ENCODE measurements at regions not wholly inside any gene's neighbourhood (a gene's known extent, or its start where the extent isn't known, plus 50 kb on each side); places are given as distances from the start of the nearest gene placed in this dataset.

- no peaks in the 10 kb centered on the region for H3K36me3 ChIP-seq (ENCODE audit: control insufficient read depth, low read length)
- H3K27me3 ChIP-seq (ENCODE audit: control insufficient read depth, low read length) = peaks cover 60% of the 10 kb centered on the region
- no peak overlapping the region for H3K27ac ChIP-seq (ENCODE audit: low read depth, low read length)
- H3K4me1 ChIP-seq (ENCODE audit: control insufficient read depth, low read length) = no peaks in the 10 kb centered on the region
- TF ChIP-seq CTCF (IDR thresholded peaks at IDR 0.05; ENCODE audit: low read depth, low read length, poor library complexity, severe bottlenecking) (no peak), EZH2phosphoT487 (IDR thresholded peaks at IDR 0.05; ENCODE audit: borderline replicate concordance, low read length) (no peak)
- 0 out of 2 replicates have a peak, but pooled peaks cover 4% of the 10 kb centered on the region for H4K20me1 ChIP-seq (ENCODE audit: control insufficient read depth, insufficient read depth, low read depth, low read length)
- no peaks in the 10 kb centered on the region for H3K79me2 ChIP-seq (ENCODE audit: control insufficient read depth, low read length)
- no peak overlapping the region for H3K4me2 ChIP-seq (ENCODE audit: low read length)
- no peaks in the 10 kb centered on the region for H3F3A ChIP-seq (ENCODE audit: control insufficient read depth, insufficient read depth)
- peaks cover 11% of the 10 kb centered on the region for H3K9me3 ChIP-seq (ENCODE audit: control insufficient read depth, insufficient read depth, low read length)
- H3K4me3 ChIP-seq (ENCODE audit: low read length) = no peak overlapping the region
- no peaks in the 10 kb centered on the region for H3K9me2 ChIP-seq (replicated peaks; ENCODE audit: control insufficient read depth, low read length)
Measured at GRCh38 chr2:217326238-217327022, 466.6 kb upstream of the TNP1 start.

- Histone ChIP-seq H3K36me3 (ENCODE audit: control insufficient read depth, low read length) (no peaks in the 10 kb centered on the region), H3K4me3 (ENCODE audit: low read length) (no peak overlapping the region), H3K9me2 (replicated peaks; ENCODE audit: control insufficient read depth, low read length) (no peaks in the 10 kb centered on the region), H3K4me1 (ENCODE audit: control insufficient read depth, low read length) (no peaks in the 10 kb centered on the region), H4K20me1 (ENCODE audit: control insufficient read depth, insufficient read depth, low read depth, low read length) (0 out of 2 replicates have a peak, but pooled peaks cover 4% of the 10 kb centered on the region), H3K4me2 (ENCODE audit: low read length) (no peak overlapping the region), H3K79me2 (ENCODE audit: control insufficient read depth, low read length) (no peaks in the 10 kb centered on the region), H3F3A (ENCODE audit: control insufficient read depth, insufficient read depth) (no peaks in the 10 kb centered on the region), H3K9me3 (ENCODE audit: control insufficient read depth, insufficient read depth, low read length) (peaks cover 11% of the 10 kb centered on the region), H3K27me3 (ENCODE audit: control insufficient read depth, low read length) (peaks cover 61% of the 10 kb centered on the region), H3K27ac (ENCODE audit: low read depth, low read length) (no peak overlapping the region)
- TF ChIP-seq CTCF (IDR thresholded peaks at IDR 0.05; ENCODE audit: low read depth, low read length, poor library complexity, severe bottlenecking) (no peak), EZH2phosphoT487 (IDR thresholded peaks at IDR 0.05; ENCODE audit: borderline replicate concordance, low read length) (no peak)
Measured at GRCh38 chr2:217325816-217326215, 466.0 kb upstream of the TNP1 start.

GRCh38 chr2:217325251-217325650, 465.4 kb upstream of the TNP1 start:
- TF ChIP-seq EZH2phosphoT487 (IDR thresholded peaks at IDR 0.05; ENCODE audit: borderline replicate concordance, low read length) = no peak
- TF ChIP-seq CTCF (IDR thresholded peaks at IDR 0.05; ENCODE audit: low read depth, low read length, poor library complexity, severe bottlenecking) = no peak
- Histone ChIP-seq H3K4me3 (ENCODE audit: low read length) (no peak overlapping the region), H3K27ac (ENCODE audit: low read depth, low read length) (no peak overlapping the region), H4K20me1 (ENCODE audit: control insufficient read depth, insufficient read depth, low read depth, low read length) (0 out of 2 replicates have a peak, but pooled peaks cover 4% of the 10 kb centered on the region), H3K4me2 (ENCODE audit: low read length) (no peak overlapping the region), H3K9me2 (replicated peaks; ENCODE audit: control insufficient read depth, low read length) (no peaks in the 10 kb centered on the region), H3K79me2 (ENCODE audit: control insufficient read depth, low read length) (no peaks in the 10 kb centered on the region), H3K36me3 (ENCODE audit: control insufficient read depth, low read length) (no peaks in the 10 kb centered on the region), H3K9me3 (ENCODE audit: control insufficient read depth, insufficient read depth, low read length) (peaks cover 11% of the 10 kb centered on the region), H3K27me3 (ENCODE audit: control insufficient read depth, low read length) (peaks cover 66% of the 10 kb centered on the region), H3F3A (ENCODE audit: control insufficient read depth, insufficient read depth) (no peaks in the 10 kb centered on the region), H3K4me1 (ENCODE audit: control insufficient read depth, low read length) (no peaks in the 10 kb centered on the region)

Data from DOHH2 (cell line).